ENCODE measurements at regions not wholly inside any gene's neighbourhood (a gene's known extent, or its start where the extent isn't known, plus 50 kb on each side); places are given as distances from the start of the nearest gene placed in this dataset.
A peak's percentile ranks its signal among the peaks of the same experiment; 100 is the strongest.

DNA sequence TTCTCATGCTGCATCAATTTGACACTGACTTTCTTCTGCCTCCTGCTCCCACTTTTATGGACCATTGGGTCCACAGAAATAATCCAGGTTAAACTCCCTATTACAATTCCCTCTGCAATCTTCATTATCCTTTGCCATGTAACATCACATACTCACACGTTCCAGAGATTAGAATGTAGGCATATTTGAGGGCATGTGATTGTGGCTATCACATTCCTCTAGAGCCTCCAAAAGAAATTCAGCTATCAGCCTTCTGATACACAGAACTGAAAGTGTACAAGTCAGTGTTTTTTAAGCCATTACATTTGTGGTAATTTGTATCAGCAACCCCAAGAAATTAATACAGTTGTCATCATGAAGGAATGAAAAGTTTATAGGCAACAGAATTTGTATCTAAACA is 892.4 kb downstream of the RPS29 start:
- BruUV-seq (replicated peaks), result no TSS peak
- H2AFZ ChIP-seq (ENCODE audit: low read length), result no peak overlapping the region

DNA sequence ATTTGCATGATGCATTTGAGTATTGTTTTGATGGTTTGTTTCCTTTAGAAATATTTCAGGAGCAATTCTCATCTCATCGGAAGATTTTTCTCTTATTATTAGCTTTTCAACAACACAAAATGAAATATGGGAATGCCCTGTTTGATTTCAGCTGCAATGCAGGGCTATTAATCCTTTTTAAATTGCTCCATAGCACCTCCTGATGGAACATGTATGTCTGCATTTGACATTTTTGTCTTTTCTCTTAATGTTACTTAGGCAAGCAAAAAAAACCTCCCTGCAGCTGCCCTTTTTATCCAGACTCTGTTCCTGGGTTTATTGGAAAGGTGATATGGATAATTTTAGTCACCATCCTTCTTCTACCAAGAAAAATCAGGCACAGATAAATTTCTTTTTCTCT is 895.8 kb downstream of the RPS29 start:
- Histone ChIP-seq H3K4me3 (ENCODE audit: low read length) (no peak overlapping the region), H2AFZ (ENCODE audit: low read length) (no peak overlapping the region), H3K27ac (ENCODE audit: low read length) (no peak overlapping the region), H3K79me2 (ENCODE audit: low read length) (no peaks in the 10 kb centered on the region), H3K4me2 (ENCODE audit: low read length) (no peak overlapping the region), H3K9me2 (replicated peaks; ENCODE audit: low read length) (no peaks in the 10 kb centered on the region), H3K9me3 (ENCODE audit: low read length) (0 out of 2 replicates have a peak, but pooled peaks cover 7% of the 10 kb centered on the region), H3K9ac (ENCODE audit: low read length) (no peak overlapping the region), H3K36me3 (ENCODE audit: low read depth, low read length) (no peaks in the 10 kb centered on the region), H3K27me3 (ENCODE audit: low read length) (peaks cover 6% of the 10 kb centered on the region; the same call in 1 of the 2 replicates), H4K20me1 (ENCODE audit: low read length) (no peaks in the 10 kb centered on the region), H3K4me1 (ENCODE audit: insufficient read depth, low read length) (no peaks in the 10 kb centered on the region), H3F3A (ENCODE audit: low read length, unreplicated experiment) (no peaks in the 10 kb centered on the region)
- POLR2A ChIA-PET (ENCODE audit: unreplicated experiment), result interaction anchor here (0.6 kb wide), 1 partner anchor 13 kb away, joined by 7 read pairs; no protein-coding TSS in a partner anchor
- intact Hi-C loops (cut with micrococcal nuclease), result no loop called here
- CTCF ChIA-PET, result interaction anchor here (0.7 kb wide), 1 partner anchor 773 kb away, joined by 3 read pairs; no protein-coding TSS in a partner anchor
- BruUV-seq (replicated peaks), result no TSS peak
- TF ChIP-seq, protein P1, sequence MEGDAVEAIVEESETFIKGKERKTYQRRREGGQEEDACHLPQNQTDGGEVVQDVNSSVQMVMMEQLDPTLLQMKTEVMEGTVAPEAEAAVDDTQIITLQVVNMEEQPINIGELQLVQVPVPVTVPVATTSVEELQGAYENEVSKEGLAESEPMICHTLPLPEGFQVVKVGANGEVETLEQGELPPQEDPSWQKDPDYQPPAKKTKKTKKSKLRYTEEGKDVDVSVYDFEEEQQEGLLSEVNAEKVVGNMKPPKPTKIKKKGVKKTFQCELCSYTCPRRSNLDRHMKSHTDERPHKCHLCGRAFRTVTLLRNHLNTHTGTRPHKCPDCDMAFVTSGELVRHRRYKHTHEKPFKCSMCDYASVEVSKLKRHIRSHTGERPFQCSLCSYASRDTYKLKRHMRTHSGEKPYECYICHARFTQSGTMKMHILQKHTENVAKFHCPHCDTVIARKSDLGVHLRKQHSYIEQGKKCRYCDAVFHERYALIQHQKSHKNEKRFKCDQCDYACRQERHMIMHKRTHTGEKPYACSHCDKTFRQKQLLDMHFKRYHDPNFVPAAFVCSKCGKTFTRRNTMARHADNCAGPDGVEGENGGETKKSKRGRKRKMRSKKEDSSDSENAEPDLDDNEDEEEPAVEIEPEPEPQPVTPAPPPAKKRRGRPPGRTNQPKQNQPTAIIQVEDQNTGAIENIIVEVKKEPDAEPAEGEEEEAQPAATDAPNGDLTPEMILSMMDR (conservative IDR thresholded peaks at IDR 0.05; ENCODE audit: low read depth, low read length), result peak; percentile 63
- no peak for TF ChIP-seq EZH2phosphoT487 (IDR thresholded peaks at IDR 0.05; ENCODE audit: borderline replicate concordance, low read length)
- TF ChIP-seq EZH2 (IDR thresholded peaks at IDR 0.05; ENCODE audit: low read length, unreplicated experiment), result no peak
- DNase-seq (peak; percentile 48), ATAC-seq (no peak)

More for the DNA sequence above, 892.4 kb downstream of the RPS29 start:
- Histone ChIP-seq H3K9me2 (replicated peaks; ENCODE audit: low read length) (no peaks in the 10 kb centered on the region), H3K4me3 (ENCODE audit: low read length) (no peak overlapping the region), H3F3A (ENCODE audit: low read length, unreplicated experiment) (no peaks in the 10 kb centered on the region), H3K27me3 (ENCODE audit: low read length) (no peaks in the 10 kb centered on the region), H3K9ac (ENCODE audit: low read length) (no peak overlapping the region), H3K4me1 (ENCODE audit: insufficient read depth, low read length) (no peaks in the 10 kb centered on the region), H3K79me2 (ENCODE audit: low read length) (no peaks in the 10 kb centered on the region), H3K27ac (ENCODE audit: low read length) (no peak overlapping the region), H3K9me3 (ENCODE audit: low read length) (no peaks in the 10 kb centered on the region), H3K36me3 (ENCODE audit: low read depth, low read length) (no peaks in the 10 kb centered on the region), H4K20me1 (ENCODE audit: low read length) (no peaks in the 10 kb centered on the region), H3K4me2 (ENCODE audit: low read length) (no peak overlapping the region)
- CTCF ChIA-PET, result no interaction called here
- ATAC-seq (no peak), DNase-seq (no peak)
- POLR2A ChIA-PET (ENCODE audit: unreplicated experiment), result no interaction called here
- no peak for TF ChIP-seq EZH2phosphoT487 (IDR thresholded peaks at IDR 0.05; ENCODE audit: borderline replicate concordance, low read length)
- TF ChIP-seq, protein P1 (conservative IDR thresholded peaks at IDR 0.05; ENCODE audit: low read depth, low read length), result no peak
- TF ChIP-seq EZH2 (IDR thresholded peaks at IDR 0.05; ENCODE audit: low read length, unreplicated experiment), result no peak
- intact Hi-C loops (cut with micrococcal nuclease), result no loop called here

DNA sequence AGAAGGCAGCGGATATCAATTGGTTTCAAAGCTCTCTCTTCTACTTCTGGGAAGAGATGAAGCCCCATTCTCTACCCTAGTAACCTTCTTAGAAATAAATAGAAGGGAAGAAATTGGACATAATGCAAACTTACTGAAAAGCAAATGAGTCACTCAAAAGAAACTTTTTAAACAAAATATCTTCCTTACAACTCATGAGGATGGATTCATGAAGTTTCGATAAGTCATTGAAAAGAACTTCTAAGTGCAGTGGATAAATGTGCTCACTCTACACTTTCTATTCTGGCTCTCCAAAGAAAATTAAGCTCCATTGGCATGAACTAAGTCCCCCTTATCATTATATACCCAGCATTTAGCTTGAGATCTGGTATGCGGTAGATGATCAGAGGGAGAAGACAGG is 899.5 kb downstream of the RPS29 start:
- H3K79me2 ChIP-seq (ENCODE audit: low read length), result no peaks in the 10 kb centered on the region
- TF ChIP-seq, protein P1 (conservative IDR thresholded peaks at IDR 0.05; ENCODE audit: low read depth, low read length), result no peak
- TF ChIP-seq EZH2 (IDR thresholded peaks at IDR 0.05; ENCODE audit: low read length, unreplicated experiment) (no peak), EZH2phosphoT487 (IDR thresholded peaks at IDR 0.05; ENCODE audit: borderline replicate concordance, low read length) (no peak)
- CTCF ChIA-PET, result no interaction called here
- no peak overlapping the region for H3K9ac ChIP-seq (ENCODE audit: low read length)
- no peak for ATAC-seq
- H2AFZ ChIP-seq (ENCODE audit: low read length), result no peak overlapping the region
- BruUV-seq (replicated peaks), result no TSS peak
- peaks cover 6% of the 10 kb centered on the region; the same call in 1 of the 2 replicates for H3K27me3 ChIP-seq (ENCODE audit: low read length)
- no peaks in the 10 kb centered on the region for H3K9me2 ChIP-seq (replicated peaks; ENCODE audit: low read length)
- intact Hi-C loops (cut with micrococcal nuclease), result no loop called here
- no peaks in the 10 kb centered on the region for H3K36me3 ChIP-seq (ENCODE audit: low read depth, low read length)
- no peak overlapping the region for H3K27ac ChIP-seq (ENCODE audit: low read length)
- no peaks in the 10 kb centered on the region for H4K20me1 ChIP-seq (ENCODE audit: low read length)
- no peaks in the 10 kb centered on the region for H3F3A ChIP-seq (ENCODE audit: low read length, unreplicated experiment)
- H3K9me3 ChIP-seq (ENCODE audit: low read length), result 0 out of 2 replicates have a peak, but pooled peaks cover 7% of the 10 kb centered on the region
- DNase-seq, result no peak
- no peaks in the 10 kb centered on the region for H3K4me1 ChIP-seq (ENCODE audit: insufficient read depth, low read length)
- H3K4me3 ChIP-seq (ENCODE audit: low read length), result no peak overlapping the region
- no peak overlapping the region for H3K4me2 ChIP-seq (ENCODE audit: low read length)
- POLR2A ChIA-PET (ENCODE audit: unreplicated experiment), result no interaction called here
